Erythroblast (primary cell): ENCODE measurements at regions not wholly inside any gene's neighbourhood (a gene's known extent, or its start where the extent isn't known, plus 50 kb on each side); places are given as distances from the start of the nearest gene placed in this dataset.

Experiments used
- GATA1 ChIP-seq: IDR thresholded peaks from 2 replicates; pipeline ENCODE4 v1.6.1; 2011; ENCODE audit warnings: low read depth, mild to moderate bottlenecking, control low read depth, low read length, moderate library complexity
- POLR2A ChIP-seq: IDR thresholded peaks from 2 replicates; pipeline ENCODE4 v1.6.1; 2011; ENCODE audit warnings: mild to moderate bottlenecking, low read length

DNA sequence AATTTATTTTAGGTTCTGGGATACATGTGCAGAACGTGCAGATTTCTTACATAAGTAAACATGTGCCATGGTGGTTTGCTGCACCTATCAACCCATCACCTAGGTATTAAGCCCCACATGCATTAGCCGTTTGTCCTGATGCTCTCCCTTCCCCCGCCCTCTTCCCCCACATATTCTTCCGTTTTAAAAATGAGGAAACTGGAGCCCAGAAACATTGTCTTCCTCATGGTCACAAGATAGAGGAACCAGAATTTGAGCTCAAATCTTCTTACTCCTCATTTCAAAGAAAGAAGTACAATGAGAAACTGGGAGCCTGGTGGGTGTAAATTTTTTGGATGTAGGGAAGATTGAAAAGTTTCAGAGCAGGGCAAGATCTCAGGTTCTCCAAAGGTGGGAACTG lies 56.1 kb upstream of the USP3 start:
- TF ChIP-seq POLR2A (no peak), GATA1 (no peak)
